Endothelial cell of umbilical vein (primary cell): ENCODE measurements at regions not wholly inside any gene's neighbourhood (a gene's known extent, or its start where the extent isn't known, plus 50 kb on each side); places are given as distances from the start of the nearest gene placed in this dataset.

Experiments
- BruUV-seq: library from RNA; stranded (reverse); fragments of 400-500 nt; replicated peaks from 2 replicates; lab custom pipeline; 2021; lab: Mats Ljungman, UMichigan
- CTCF ChIA-PET: fragments of 300-600, 350-600 bp; sonication (Branson Sonifier 250); formaldehyde crosslinking; loops from one replicate; lab custom pipeline; 2021; ENCODE audit warnings: antibody characterized with exemption, inconsistent platforms; lab: Charles Lee
- POLR2A ChIA-PET: fragments of 300-600, 350-600 bp; sonication (Branson Sonifier 250); formaldehyde crosslinking; loops from one replicate; lab custom pipeline; 2021; ENCODE audit warnings: antibody characterized with exemption, inconsistent platforms; lab: Charles Lee
- DNase-seq: peaks from one replicate; pipeline ENCODE4 v3.0.0-alpha.2; 2011; ENCODE audit warnings: low read depth, low spot score
- FAIRE-seq: peaks from 2 replicates; lab custom pipeline; 2011; peaks lifted over from hg19 to GRCh38; lab: Jason Lieb, UNC
- H2AFZ ChIP-seq: 2 replicates; pipeline ENCODE4 v1.6.0; 2012; ENCODE audit warnings: low read depth, low read length, control low read depth, inconsistent platforms
- H3K27ac ChIP-seq: 2 replicates; pipeline ENCODE4 v1.5.1; 2011; ENCODE audit warnings: low read depth, mild to moderate bottlenecking, control low read depth, low read length, moderate library complexity; ENCODE audit not compliant: insufficient read depth
- H3K27me3 ChIP-seq, 2 experiments: 2 replicates each; pipeline versions ENCODE4 v1.6.0 to v1.6.1; 2011; ENCODE audit warnings: low read length in 2 of 2, mixed read lengths in 1 of 2; ENCODE audit not compliant: control insufficient read depth in 2 of 2, insufficient read depth in 2 of 2
- H3K36me3 ChIP-seq, 2 experiments: 2 replicates in 1 of 2; 3 replicates in 1 of 2; pipeline ENCODE4 v1.5.1; 2011; ENCODE audit warnings: low read length in 2 of 2, mild to moderate bottlenecking in 1 of 2, moderate library complexity in 1 of 2; ENCODE audit not compliant: control insufficient read depth in 2 of 2, insufficient read depth in 2 of 2; ENCODE audit errors: extremely low read depth in 1 of 2
- H3K4me1 ChIP-seq: 3 replicates; pipeline ENCODE4 v1.5.1; 2011; ENCODE audit warnings: mild to moderate bottlenecking, low read length; ENCODE audit not compliant: control insufficient read depth, insufficient read depth; ENCODE audit errors: extremely low read depth
- H3K4me2 ChIP-seq: 2 replicates; pipeline ENCODE4 v1.6.1; 2011; ENCODE audit warnings: low read length, control low read depth, mixed read lengths; ENCODE audit not compliant: insufficient read depth
- H3K4me3 ChIP-seq, 3 experiments: fragments of 200-600 bp in 1 of 3; sonication (generic), shearing (Covaris generic) in 1 of 3; replicated peaks in 1 of 3; 2 replicates each; pipeline ENCODE4 v1.5.1; 2011 to 2016; ENCODE audit warnings: control low read depth in 3 of 3, low read length in 3 of 3, mild to moderate bottlenecking in 2 of 3, inconsistent platforms in 1 of 3, low read depth in 1 of 3, moderate library complexity in 1 of 3; ENCODE audit not compliant: insufficient read depth in 1 of 3
- H3K79me2 ChIP-seq: 2 replicates; pipeline ENCODE4 v1.6.0; 2012; ENCODE audit warnings: low read length, inconsistent platforms; ENCODE audit not compliant: control insufficient read depth, insufficient read depth
- H3K9ac ChIP-seq: replicated peaks from 2 replicates; pipeline ENCODE3; 2011; ENCODE audit warnings: low read length, control low read depth; ENCODE audit not compliant: insufficient read depth; ENCODE audit errors: extremely low read depth
- H3K9me1 ChIP-seq: replicated peaks from 3 replicates; pipeline ENCODE4 v1.6.0; 2011; ENCODE audit warnings: mild to moderate bottlenecking, low read length; ENCODE audit not compliant: control insufficient read depth, insufficient read depth; ENCODE audit errors: extremely low read depth
- H3K9me3 ChIP-seq: replicated peaks from 2 replicates; pipeline ENCODE4 v1.5.1; 2012; ENCODE audit warnings: low read length, inconsistent platforms; ENCODE audit not compliant: control insufficient read depth, insufficient read depth
- H4K20me1 ChIP-seq: replicated peaks from 2 replicates; pipeline ENCODE3; 2011; ENCODE audit warnings: mild to moderate bottlenecking, low read length; ENCODE audit not compliant: control insufficient read depth, insufficient read depth; ENCODE audit errors: extremely low read depth
- CTCF ChIP-seq, 2 donors: IDR thresholded peaks; 1 replicate in 1 of 2; 2 replicates in 1 of 2; pipeline ENCODE4 v1.5.1; 2011; ENCODE audit warnings: low read length in 2 of 2, mild to moderate bottlenecking in 2 of 2, moderate library complexity in 2 of 2, control low read depth in 1 of 2, inconsistent platforms in 1 of 2, low read depth in 1 of 2; ENCODE audit not compliant: insufficient read depth in 1 of 2; ENCODE audit errors: extremely low read depth in 1 of 2
- EZH2 ChIP-seq: IDR thresholded peaks from 2 replicates; pipeline ENCODE4 v1.6.1; 2012; ENCODE audit warnings: borderline replicate concordance, low read depth, mild to moderate bottlenecking, moderate library complexity, low read length, inconsistent platforms; ENCODE audit not compliant: severe bottlenecking
- FOS ChIP-seq: IDR thresholded peaks from 2 replicates; pipeline ENCODE4 v1.6.1; 2011; ENCODE audit warnings: mild to moderate bottlenecking, low read length, moderate library complexity, borderline replicate concordance; ENCODE audit not compliant: insufficient read depth
- GATA2 ChIP-seq: IDR thresholded peaks from 2 replicates; pipeline ENCODE4 v1.7.0; 2011; ENCODE audit warnings: low read depth, mild to moderate bottlenecking, moderate library complexity, mixed read lengths, low read length; ENCODE audit not compliant: insufficient read length, insufficient read depth
- JUN ChIP-seq: IDR thresholded peaks from 2 replicates; pipeline ENCODE4 v1.6.1; 2011; ENCODE audit warnings: borderline replicate concordance, low read depth; ENCODE audit not compliant: insufficient read length, insufficient read depth
- MAX ChIP-seq: IDR thresholded peaks from 2 replicates; pipeline ENCODE4 v1.6.1; 2011; ENCODE audit not compliant: insufficient read depth, insufficient read length
- MYC ChIP-seq: IDR thresholded peaks from one replicate; pipeline ENCODE4 v1.6.1; 2011; ENCODE audit warnings: mild to moderate bottlenecking, low read depth, low read length
- POLR2A ChIP-seq: IDR thresholded peaks from 2 replicates; pipeline ENCODE4 v1.6.1; 2012; ENCODE audit warnings: low read depth, mild to moderate bottlenecking, control low read depth, low read length
- POLR2AphosphoS5 ChIP-seq: IDR thresholded peaks from 2 replicates; pipeline ENCODE4 v1.6.1; 2012; ENCODE audit warnings: low read depth, mild to moderate bottlenecking, control low read depth, low read length, moderate library complexity; ENCODE audit not compliant: insufficient read depth
- dilution Hi-C: fragments of 300-500 bp; cut with MboI; formaldehyde crosslinking; loops from one replicate; pipeline ENCODE4 v1.15.0; 2019; ENCODE audit warnings: low sequenced_read_pairs; ENCODE audit not compliant: extremely low pct_ligation_motif_present
- intact Hi-C: fragments of 100-400 bp; cut with micrococcal nuclease; formaldehyde crosslinking; loops from one replicate; pipeline ENCODE4 v1.10.0; 2022

GRCh38 chr3:134710313-134710680, 59.5 kb upstream of the KY start:
- Histone ChIP-seq H2AFZ (no peak overlapping the region), H3K27me3 (no peaks in the 10 kb centered on the region), H3K27ac (no peak overlapping the region), H3K36me3 (no peaks in the 10 kb centered on the region), H3K9me3 (no peaks in the 10 kb centered on the region), H4K20me1 (no peaks in the 10 kb centered on the region), H3K4me2 (no peak overlapping the region), H3K9ac (no peak overlapping the region), H3K4me1 (peaks cover 17% of the 10 kb centered on the region), H3K79me2 (no peaks in the 10 kb centered on the region), H3K4me3 (no peak overlapping the region), H3K9me1 (no peaks in the 10 kb centered on the region)
- DNase-seq, result no peak
- POLR2A ChIA-PET, result no interaction called here
- TF ChIP-seq MYC (no peak), EZH2 (no peak), JUN (no peak), GATA2 (no peak), POLR2A (no peak), MAX (no peak), POLR2AphosphoS5 (no peak), FOS (no peak), CTCF (IDR thresholded peaks at IDR 0.05; ENCODE audit: extremely low read depth in 1 of 2, insufficient read depth in 1 of 2, low read depth in 1 of 2, low read length in 2 of 2) (no peak)
- no TSS peak for BruUV-seq
- CTCF ChIA-PET, result no interaction called here
- intact Hi-C loops (no loop called here), dilution Hi-C loops (no loop called here)
- no peak for FAIRE-seq
